Stimulated activated CD4-positive, alpha-beta T cell treated with anti-CD3 and anti-CD28 coated beads, TNF-alpha, amount 100 ng/mL, for 4 hours (primary cell): ENCODE measurements at regions not wholly inside any gene's neighbourhood (a gene's known extent, or its start where the extent isn't known, plus 50 kb on each side); places are given as distances from the start of the nearest gene placed in this dataset.

Experiments
- DNase-seq, 3 experiments: peaks; one replicate each; pipeline ENCODE4 v3.0.0-alpha.2; 2020; ENCODE audit warnings: low read depth in 3 of 3

- DNase-seq = no peak
Measured at GRCh38 chr18:77657651-77658298, 408.1 kb downstream of the GALR1 start.

GRCh38 chr18:77658299-77658662 lies 408.6 kb downstream of the GALR1 start:
- no peak for DNase-seq

GRCh38 chr18:77658751-77659448 lies 409.3 kb downstream of the GALR1 start:
- DNase-seq = no peak

- DNase-seq = no peak
Measured at GRCh38 chr18:77666613-77667012, 417.0 kb downstream of the GALR1 start.

- DNase-seq = no peak
Measured at GRCh38 chr18:77668219-77668618, 418.6 kb downstream of the GALR1 start.

- DNase-seq = no peak
Measured at GRCh38 chr18:77669331-77669730, 419.7 kb downstream of the GALR1 start.

GRCh38 chr18:77671456-77672167 lies 422.0 kb downstream of the GALR1 start:
- DNase-seq = no peak

- DNase-seq = no peak
Measured at GRCh38 chr18:77676910-77677309, 427.3 kb downstream of the GALR1 start.

GRCh38 chr18:77677536-77677935 lies 427.9 kb downstream of the GALR1 start:
- DNase-seq = no peak

GRCh38 chr18:77679869-77680268 lies 430.2 kb downstream of the GALR1 start:
- no peak for DNase-seq

- DNase-seq = no peak
Measured at GRCh38 chr18:77700051-77700450, 450.4 kb downstream of the GALR1 start.

GRCh38 chr18:77701977-77702376 lies 452.3 kb downstream of the GALR1 start:
- DNase-seq = no peak

GRCh38 chr18:77702686-77703085 lies 453.0 kb downstream of the GALR1 start:
- DNase-seq = no peak

- DNase-seq = no peak
Measured at GRCh38 chr18:77705301-77705700, 455.7 kb downstream of the GALR1 start.

GRCh38 chr18:77708826-77709506 lies 459.3 kb downstream of the GALR1 start:
- DNase-seq = no peak

- no peak for DNase-seq
Measured at GRCh38 chr18:77711096-77711495, 461.4 kb downstream of the GALR1 start.

GRCh38 chr18:77714716-77715115 lies 465.1 kb downstream of the GALR1 start:
- no peak for DNase-seq

- no peak for DNase-seq
Measured at GRCh38 chr18:77716282-77716681, 466.6 kb downstream of the GALR1 start.

GRCh38 chr18:77733292-77733903 lies 483.8 kb downstream of the GALR1 start:
- DNase-seq = no peak

- DNase-seq = no peak
Measured at GRCh38 chr18:77736842-77737241, 487.2 kb downstream of the GALR1 start.

GRCh38 chr18:77737405-77737804 lies 487.8 kb downstream of the GALR1 start:
- DNase-seq = no peak

- DNase-seq = no peak
Measured at GRCh38 chr18:77749089-77749488, 499.4 kb downstream of the GALR1 start.
